ENCODE measurements at regions not wholly inside any gene's neighbourhood (a gene's known extent, or its start where the extent isn't known, plus 50 kb on each side); places are given as distances from the start of the nearest gene placed in this dataset.
"Not testable (repeated sequence)": the region's sequence is repeated elsewhere in the genome, so short reads cannot be mapped to it uniquely, and the experiment has no call there.

DNA sequence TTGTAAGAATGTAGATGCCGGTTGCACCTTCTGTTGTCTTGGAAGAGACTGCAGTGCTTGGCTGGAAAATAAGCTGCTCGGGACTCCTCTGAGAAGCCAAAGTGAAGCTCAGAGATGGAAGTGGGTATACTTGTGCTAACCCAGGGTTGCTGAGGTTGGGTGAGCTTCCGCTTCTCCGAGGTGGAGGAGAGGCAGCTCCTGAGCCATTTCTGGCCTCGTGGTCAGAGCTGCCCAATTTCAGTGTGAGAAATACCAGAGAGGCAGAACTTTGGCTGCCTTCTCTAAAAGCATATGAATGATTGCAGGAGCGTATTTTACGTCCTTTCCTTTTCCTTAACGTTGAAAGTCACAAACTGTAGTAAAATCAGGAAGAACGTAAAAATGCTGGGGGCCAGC lies 292.0 kb upstream of the PLGLB2 start:
- TF ChIP-seq POLR2A (IDR thresholded peaks at IDR 0.05); EP300 (IDR thresholded peaks at IDR 0.05; ENCODE audit: low read depth): not testable (repeated sequence)
- TF ChIP-seq, protein P1, sequence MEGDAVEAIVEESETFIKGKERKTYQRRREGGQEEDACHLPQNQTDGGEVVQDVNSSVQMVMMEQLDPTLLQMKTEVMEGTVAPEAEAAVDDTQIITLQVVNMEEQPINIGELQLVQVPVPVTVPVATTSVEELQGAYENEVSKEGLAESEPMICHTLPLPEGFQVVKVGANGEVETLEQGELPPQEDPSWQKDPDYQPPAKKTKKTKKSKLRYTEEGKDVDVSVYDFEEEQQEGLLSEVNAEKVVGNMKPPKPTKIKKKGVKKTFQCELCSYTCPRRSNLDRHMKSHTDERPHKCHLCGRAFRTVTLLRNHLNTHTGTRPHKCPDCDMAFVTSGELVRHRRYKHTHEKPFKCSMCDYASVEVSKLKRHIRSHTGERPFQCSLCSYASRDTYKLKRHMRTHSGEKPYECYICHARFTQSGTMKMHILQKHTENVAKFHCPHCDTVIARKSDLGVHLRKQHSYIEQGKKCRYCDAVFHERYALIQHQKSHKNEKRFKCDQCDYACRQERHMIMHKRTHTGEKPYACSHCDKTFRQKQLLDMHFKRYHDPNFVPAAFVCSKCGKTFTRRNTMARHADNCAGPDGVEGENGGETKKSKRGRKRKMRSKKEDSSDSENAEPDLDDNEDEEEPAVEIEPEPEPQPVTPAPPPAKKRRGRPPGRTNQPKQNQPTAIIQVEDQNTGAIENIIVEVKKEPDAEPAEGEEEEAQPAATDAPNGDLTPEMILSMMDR (IDR thresholded peaks at IDR 0.05), result not testable (repeated sequence)
